Esophagus squamous epithelium (tissue), 4 donors: ENCODE measurements at regions not wholly inside any gene's neighbourhood (a gene's known extent, or its start where the extent isn't known, plus 50 kb on each side); places are given as distances from the start of the nearest gene placed in this dataset.

Source experiments
- CTCF ChIP-seq, 6 experiments: fragments of 450-650 bp in 4 of 6; fragments of 200-600 bp in 2 of 6; sonication (generic) in 2 of 6; IDR thresholded peaks; one replicate each; pipeline ENCODE4 v1.5.1; 2016 to 2019; ENCODE audit warnings: antibody characterized with exemption in 6 of 6, mild to moderate bottlenecking in 4 of 6, moderate library complexity in 4 of 6
- POLR2A ChIP-seq, 4 donors: fragments of 450-650 bp; IDR thresholded peaks; one replicate each; pipeline ENCODE4 v1.6.1; 2017; ENCODE audit warnings: antibody characterized with exemption in 4 of 4, mild to moderate bottlenecking in 4 of 4, moderate library complexity in 3 of 4

GRCh38 chr2:126342457-126342856, 313.5 kb upstream of the GYPC start:
- TF ChIP-seq POLR2A (IDR thresholded peaks at IDR 0.05) (no peak), CTCF (IDR thresholded peaks at IDR 0.05) (no peak)
